SK-N-SH treated with all-trans-retinoic acid at 6 μM for 48 hours (cell line): ENCODE measurements at regions not wholly inside any gene's neighbourhood (a gene's known extent, or its start where the extent isn't known, plus 50 kb on each side); places are given as distances from the start of the nearest gene placed in this dataset.

Source experiments
- ATAC-seq: fragments of 200-7000 bp; cut with Tn5 transposase; 3 replicates; pipeline ENCODE4 v1.9.1; 2020; ENCODE audit warnings: mild to moderate bottlenecking, moderate library complexity
- ARNTL ChIP-seq: fragments of 450-650 bp; formaldehyde crosslinking; IDR thresholded peaks from 2 replicates; pipeline ENCODE4 v1.5.0; 2020; ENCODE audit warnings: low read depth, mild to moderate bottlenecking, moderate library complexity, borderline replicate concordance
- BACH2 ChIP-seq: fragments of 250-450 bp; sonication (Bioruptor Pico); IDR thresholded peaks from 2 replicates; pipeline ENCODE4 v1.9.0; 2021; ENCODE audit warnings: mild to moderate bottlenecking, borderline replicate concordance
- CSDC2 ChIP-seq: fragments of 250-450 bp; sonication (Bioruptor Pico); IDR thresholded peaks from 2 replicates; pipeline ENCODE4 v1.5.0; 2020; ENCODE audit warnings: mild to moderate bottlenecking, moderate library complexity
- ESRRG ChIP-seq: fragments of 250-450 bp; sonication (Bioruptor Pico); IDR thresholded peaks from 2 replicates; pipeline ENCODE4 v1.6.1; 2021; ENCODE audit warnings: mild to moderate bottlenecking
- GLIS3 ChIP-seq: fragments of 250-450 bp; sonication (Bioruptor Pico); IDR thresholded peaks from 2 replicates; pipeline ENCODE4 v1.5.0; 2020; ENCODE audit warnings: mild to moderate bottlenecking, moderate library complexity
- ISL1 ChIP-seq: fragments of 250-450 bp; sonication (Bioruptor Pico); IDR thresholded peaks from 2 replicates; pipeline ENCODE4 v2.1.2; 2022; ENCODE audit warnings: mild to moderate bottlenecking, moderate library complexity
- POU6F1 ChIP-seq: fragments of 250-450 bp; sonication (Bioruptor Pico); IDR thresholded peaks from 2 replicates; pipeline ENCODE4 v1.8.0; 2021; ENCODE audit warnings: low read depth, mild to moderate bottlenecking, moderate library complexity, borderline replicate concordance
- PPARA ChIP-seq: fragments of 250-450 bp; sonication (Bioruptor Pico); IDR thresholded peaks from 2 replicates; pipeline ENCODE4 v1.5.0; 2020; ENCODE audit warnings: mild to moderate bottlenecking, borderline replicate concordance
- RARB ChIP-seq: fragments of 250-450 bp; sonication (Bioruptor Pico); IDR thresholded peaks from 2 replicates; pipeline ENCODE4 v1.8.0; 2021; ENCODE audit warnings: mild to moderate bottlenecking, moderate library complexity
- SNAI2 ChIP-seq: fragments of 250-450 bp; sonication (Bioruptor Pico); IDR thresholded peaks from 2 replicates; pipeline ENCODE4 v1.5.0; 2020; ENCODE audit warnings: mild to moderate bottlenecking, moderate library complexity
- TCF4 ChIP-seq: fragments of 250-450 bp; sonication (Bioruptor Pico); IDR thresholded peaks from 2 replicates; pipeline ENCODE4 v1.8.0; 2021; ENCODE audit warnings: mild to moderate bottlenecking, moderate library complexity, borderline replicate concordance
- TSHZ2 ChIP-seq: fragments of 250-450 bp; sonication (Bioruptor Pico); IDR thresholded peaks from 2 replicates; pipeline ENCODE4 v1.5.0; 2020; ENCODE audit warnings: mild to moderate bottlenecking, moderate library complexity
- ZFP30 ChIP-seq: fragments of 450-650 bp; formaldehyde crosslinking; IDR thresholded peaks from 2 replicates; pipeline ENCODE4 v1.5.0; 2022; ENCODE audit warnings: mild to moderate bottlenecking, moderate library complexity
- ZNF565 ChIP-seq: fragments of 450-650 bp; formaldehyde crosslinking; conservative IDR thresholded peaks from 2 replicates; pipeline ENCODE4 v1.5.0; 2020; ENCODE audit warnings: low read depth, mild to moderate bottlenecking, moderate library complexity
- ZNF8 ChIP-seq: fragments of 450-650 bp; formaldehyde crosslinking; IDR thresholded peaks from 2 replicates; pipeline ENCODE4 v1.5.0; 2020; ENCODE audit warnings: mild to moderate bottlenecking, moderate library complexity
- TF ChIP-seq, protein P1 (sequence below): fragments of 250-450 bp; sonication (Bioruptor Pico); IDR thresholded peaks from 2 replicates; pipeline ENCODE4 v1.5.1; 2020; ENCODE audit warnings: low read depth, mild to moderate bottlenecking, moderate library complexity
- TF ChIP-seq, protein P2 (sequence below): fragments of 250-450 bp; sonication (Bioruptor Pico); IDR thresholded peaks from 2 replicates; pipeline ENCODE4 v1.5.1; 2021; ENCODE audit warnings: mild to moderate bottlenecking, moderate library complexity

GRCh38 chr9:78792745-78793144 is 495.8 kb downstream of the PSAT1 start (continued):
- no peak for TF ChIP-seq POU6F1 (CRISPR knock-in tag)
- TF ChIP-seq CSDC2 (CRISPR knock-in tag): no peak
- TF ChIP-seq ESRRG (CRISPR knock-in tag): no peak
- TF ChIP-seq TCF4 (CRISPR knock-in tag): no peak
- TF ChIP-seq, all 23 proteins: peak for 0

GRCh38 chr9:78805771-78806170 is 508.8 kb downstream of the PSAT1 start:
- no peak for ATAC-seq
- TF ChIP-seq ZFP30 (CRISPR knock-in tag): no peak
- TF ChIP-seq SNAI2 (CRISPR knock-in tag): no peak
- TF ChIP-seq TSHZ2 (CRISPR knock-in tag): no peak
- no peak for TF ChIP-seq TCF4 (CRISPR knock-in tag)
- TF ChIP-seq ISL1: no peak

DNA sequence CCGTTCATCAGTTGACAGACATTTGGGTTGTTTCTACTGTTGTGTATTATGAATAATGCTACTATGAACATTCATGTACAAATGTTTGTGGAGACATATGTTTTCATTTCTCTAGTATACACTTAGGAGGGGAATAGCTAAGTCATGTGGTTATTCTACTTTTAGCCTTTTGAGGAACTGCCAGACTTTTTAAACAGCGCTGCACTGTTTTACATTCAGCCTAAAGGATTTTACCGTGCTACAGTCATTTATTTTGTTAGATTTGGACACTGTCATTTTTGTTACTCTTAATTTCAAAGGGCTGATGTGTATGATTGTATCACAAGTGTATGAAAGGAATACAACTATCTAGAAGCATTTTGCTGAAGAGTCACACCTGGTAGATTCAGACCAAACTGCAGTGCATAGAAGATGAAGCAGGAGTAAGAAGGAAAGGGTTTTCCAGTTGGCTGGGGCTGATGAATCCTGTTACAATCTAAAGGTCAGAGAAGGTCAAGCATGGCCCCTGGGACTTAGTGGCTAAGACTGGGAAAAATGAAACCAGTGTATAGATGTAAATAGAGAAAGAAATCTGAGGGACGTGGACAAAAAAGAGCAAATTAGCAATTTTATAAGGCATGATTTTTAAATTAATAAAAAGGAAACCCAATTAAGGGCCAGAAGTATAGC is 509.7 kb downstream of the PSAT1 start:
- no peak for ATAC-seq
- no peak for TF ChIP-seq ARNTL (CRISPR knock-in tag)
- no peak for TF ChIP-seq ZNF565 (CRISPR knock-in tag)
- no peak for TF ChIP-seq BACH2 (CRISPR knock-in tag)
- TF ChIP-seq, protein P1, sequence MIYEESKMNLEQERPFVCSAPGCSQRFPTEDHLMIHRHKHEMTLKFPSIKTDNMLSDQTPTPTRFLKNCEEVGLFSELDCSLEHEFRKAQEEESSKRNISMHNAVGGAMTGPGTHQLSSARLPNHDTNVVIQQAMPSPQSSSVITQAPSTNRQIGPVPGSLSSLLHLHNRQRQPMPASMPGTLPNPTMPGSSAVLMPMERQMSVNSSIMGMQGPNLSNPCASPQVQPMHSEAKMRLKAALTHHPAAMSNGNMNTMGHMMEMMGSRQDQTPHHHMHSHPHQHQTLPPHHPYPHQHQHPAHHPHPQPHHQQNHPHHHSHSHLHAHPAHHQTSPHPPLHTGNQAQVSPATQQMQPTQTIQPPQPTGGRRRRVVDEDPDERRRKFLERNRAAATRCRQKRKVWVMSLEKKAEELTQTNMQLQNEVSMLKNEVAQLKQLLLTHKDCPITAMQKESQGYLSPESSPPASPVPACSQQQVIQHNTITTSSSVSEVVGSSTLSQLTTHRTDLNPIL (CRISPR knock-in tag): no peak
- no peak for TF ChIP-seq RARB (CRISPR knock-in tag)
- TF ChIP-seq ZNF8: no peak
- no peak for TF ChIP-seq TSHZ2 (CRISPR knock-in tag)
- no peak for TF ChIP-seq GLIS3
- no peak for TF ChIP-seq ZFP30 (CRISPR knock-in tag)
- no peak for TF ChIP-seq POU6F1 (CRISPR knock-in tag)
- no peak for TF ChIP-seq PPARA (CRISPR knock-in tag)
- TF ChIP-seq, protein P2, sequence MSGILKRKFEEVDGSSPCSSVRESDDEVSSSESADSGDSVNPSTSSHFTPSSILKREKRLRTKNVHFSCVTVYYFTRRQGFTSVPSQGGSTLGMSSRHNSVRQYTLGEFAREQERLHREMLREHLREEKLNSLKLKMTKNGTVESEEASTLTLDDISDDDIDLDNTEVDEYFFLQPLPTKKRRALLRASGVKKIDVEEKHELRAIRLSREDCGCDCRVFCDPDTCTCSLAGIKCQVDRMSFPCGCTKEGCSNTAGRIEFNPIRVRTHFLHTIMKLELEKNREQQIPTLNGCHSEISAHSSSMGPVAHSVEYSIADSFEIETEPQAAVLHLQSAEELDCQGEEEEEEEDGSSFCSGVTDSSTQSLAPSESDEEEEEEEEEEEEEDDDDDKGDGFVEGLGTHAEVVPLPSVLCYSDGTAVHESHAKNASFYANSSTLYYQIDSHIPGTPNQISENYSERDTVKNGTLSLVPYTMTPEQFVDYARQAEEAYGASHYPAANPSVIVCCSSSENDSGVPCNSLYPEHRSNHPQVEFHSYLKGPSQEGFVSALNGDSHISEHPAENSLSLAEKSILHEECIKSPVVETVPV (CRISPR knock-in tag): no peak
- TF ChIP-seq ESRRG (CRISPR knock-in tag): no peak
- no peak for TF ChIP-seq TCF4 (CRISPR knock-in tag)
